ENCODE measurements at regions not wholly inside any gene's neighbourhood (a gene's known extent, or its start where the extent isn't known, plus 50 kb on each side); places are given as distances from the start of the nearest gene placed in this dataset.

- no peak for DNase-seq (ENCODE audit: low read depth, low spot score)
- H3K36me3 ChIP-seq (ENCODE audit: control insufficient read depth in 2 of 2, extremely low read depth in 1 of 2, insufficient read depth in 2 of 2, low read length in 2 of 2): no peaks in the 10 kb centered on the region
- H3K27ac ChIP-seq (ENCODE audit: insufficient read depth, low read depth, low read length): no peak overlapping the region
- no peak for TF ChIP-seq GATA2 (IDR thresholded peaks at IDR 0.05; ENCODE audit: insufficient read depth, insufficient read length, low read depth, low read length)
- TF ChIP-seq MYC (IDR thresholded peaks at IDR 0.05; ENCODE audit: low read depth, low read length): no peak
- no peak for TF ChIP-seq POLR2A (IDR thresholded peaks at IDR 0.05; ENCODE audit: low read depth, low read length)
- no peak for TF ChIP-seq POLR2AphosphoS5 (IDR thresholded peaks at IDR 0.05; ENCODE audit: insufficient read depth, low read depth, low read length)
- no peak for TF ChIP-seq EZH2 (IDR thresholded peaks at IDR 0.05; ENCODE audit: borderline replicate concordance, low read depth, low read length, severe bottlenecking)
- TF ChIP-seq CTCF (IDR thresholded peaks at IDR 0.05; ENCODE audit: extremely low read depth in 1 of 2, insufficient read depth in 1 of 2, low read depth in 1 of 2, low read length in 2 of 2): no peak
- TF ChIP-seq MAX (IDR thresholded peaks at IDR 0.05; ENCODE audit: insufficient read depth, insufficient read length): no peak
- TF ChIP-seq FOS (IDR thresholded peaks at IDR 0.05; ENCODE audit: borderline replicate concordance, insufficient read depth, low read length): no peak
- no peak for TF ChIP-seq JUN (IDR thresholded peaks at IDR 0.05; ENCODE audit: borderline replicate concordance, insufficient read depth, insufficient read length, low read depth)
- ChIA-PET CTCF (no interaction called here), POLR2A (no interaction called here)
- no peaks in the 10 kb centered on the region for H3K79me2 ChIP-seq (ENCODE audit: control insufficient read depth, insufficient read depth, low read length)
- no peak overlapping the region for H2AFZ ChIP-seq (ENCODE audit: low read depth, low read length)
- no peak overlapping the region for H3K4me2 ChIP-seq (ENCODE audit: insufficient read depth, low read length)
- H3K9ac ChIP-seq (replicated peaks; ENCODE audit: extremely low read depth, insufficient read depth, low read length): no peak overlapping the region
- no peaks in the 10 kb centered on the region for H3K9me1 ChIP-seq (replicated peaks; ENCODE audit: control insufficient read depth, extremely low read depth, insufficient read depth, low read length)
- intact Hi-C loops (cut with micrococcal nuclease): no loop called here
- BruUV-seq (replicated peaks): no TSS peak
- H4K20me1 ChIP-seq (replicated peaks; ENCODE audit: control insufficient read depth, extremely low read depth, insufficient read depth, low read length): no peaks in the 10 kb centered on the region
- no peaks in the 10 kb centered on the region for H3K27me3 ChIP-seq (ENCODE audit: control insufficient read depth in 2 of 2, insufficient read depth in 2 of 2, low read length in 2 of 2)
- FAIRE-seq: no peak
- no peaks in the 10 kb centered on the region for H3K9me3 ChIP-seq (replicated peaks; ENCODE audit: control insufficient read depth, insufficient read depth, low read length)
- H3K4me3 ChIP-seq (replicated peaks in 1 of 3; ENCODE audit: insufficient read depth in 1 of 3, low read depth in 1 of 3, low read length in 3 of 3): no peak overlapping the region
- dilution Hi-C loops (cut with MboI; ENCODE audit: extremely low pct_ligation_motif_present, low sequenced_read_pairs): no loop called here
- H3K4me1 ChIP-seq (ENCODE audit: control insufficient read depth, extremely low read depth, insufficient read depth, low read length): no peaks in the 10 kb centered on the region
Observed at GRCh38 chrX:45986971-45987370, 558.2 kb downstream of the ZNF674 start.
